ENCODE measurements at regions not wholly inside any gene's neighbourhood (a gene's known extent, or its start where the extent isn't known, plus 50 kb on each side); places are given as distances from the start of the nearest gene placed in this dataset.

- no peak for FAIRE-seq
- CTCF ChIA-PET (ENCODE audit: partially characterized antibody), result no interaction called here
- no peak overlapping the region for H2AFZ ChIP-seq (ENCODE audit: low read length)
Observed at GRCh38 chr13:60765700-60766411, 368.8 kb downstream of the TDRD3 start.

More at GRCh38 chr13:60765700-60766411, 368.8 kb downstream of the TDRD3 start:
- no peaks in the 10 kb centered on the region for H3K23me2 ChIP-seq (ENCODE audit: low read depth, low read length)
- no peak overlapping the region for H3K9ac ChIP-seq (replicated peaks in 1 of 4; ENCODE audit: extremely low read depth in 1 of 4, low read depth in 3 of 4, low read length in 3 of 4)
- no peak overlapping the region for H3K27ac ChIP-seq (ENCODE audit: low read depth, low read length)
- no peak overlapping the region for H2BK20ac ChIP-seq (ENCODE audit: low read length)
- POLR2A ChIA-PET (ENCODE audit: partially characterized antibody), result no interaction called here
- H3K4me1 ChIP-seq (replicated peaks in 1 of 4; ENCODE audit: control insufficient read depth in 3 of 4, insufficient read depth in 4 of 4, low read length in 3 of 4), result 0 out of 7 replicates have a peak, but pooled peaks cover 0 to 2% (median 0%) of the 10 kb centered on the region in 4 experiments
- no peaks in the 10 kb centered on the region for H3K9me3 ChIP-seq (ENCODE audit: insufficient read depth in 2 of 2, low read depth in 1 of 2, low read length in 1 of 2)
- no peaks in the 10 kb centered on the region for H3K79me2 ChIP-seq (ENCODE audit: control insufficient read depth in 1 of 2, insufficient read depth in 2 of 2, low read length in 2 of 2)
- 89% methylated on average over 5 of the region's 5 CpGs; no CpG with 5 or more reads in 1 of the 2 experiments for WGBS, 2 experiments (ENCODE audit: extremely low coverage in 1 of 2, insufficient coverage in 1 of 2, insufficient read length in 1 of 2, insufficient replicate concordance in 2 of 2, low coverage in 1 of 2, low lambda C conversion rate in 2 of 2, missing lambda C conversion rate in 1 of 2)
- H3K36me3 ChIP-seq (ENCODE audit: control insufficient read depth in 2 of 4, insufficient read depth in 4 of 4, low read length in 3 of 4), result no peaks in the 10 kb centered on the region
- H3K56ac ChIP-seq (replicated peaks; ENCODE audit: insufficient read length, low read depth, low read length), result no peak overlapping the region
- 0 out of 2 replicates have a peak overlapping the region, but pooled peaks have one; percentile 12 for H2BK15ac ChIP-seq (ENCODE audit: low read length)
- no peaks in the 10 kb centered on the region for H4K20me1 ChIP-seq (replicated peaks in 1 of 2; ENCODE audit: control insufficient read depth in 1 of 2, insufficient read depth in 2 of 2, low read length in 2 of 2)
- no peak overlapping the region for H4K5ac ChIP-seq (ENCODE audit: insufficient read length, low read depth, low read length)
- H3K4me3 ChIP-seq (ENCODE audit: extremely low read depth in 1 of 4, insufficient read depth in 2 of 4, low read depth in 3 of 4, low read length in 4 of 4), result no peak overlapping the region
- no peak overlapping the region for H3K4me2 ChIP-seq (ENCODE audit: insufficient read depth in 1 of 2, low read depth in 2 of 2, low read length in 2 of 2)
- H4K8ac ChIP-seq (ENCODE audit: extremely low read depth, insufficient read depth, low read length), result no peak overlapping the region
- no peak overlapping the region for H3K14ac ChIP-seq (ENCODE audit: insufficient read length)
- no peak overlapping the region for H3K4ac ChIP-seq (replicated peaks; ENCODE audit: insufficient read length, low read depth, low read length)
- H2BK12ac ChIP-seq (ENCODE audit: low read depth, low read length), result no peak overlapping the region
- H4K91ac ChIP-seq (replicated peaks; ENCODE audit: insufficient read length, low read length), result no peak overlapping the region
- no peak overlapping the region for H2AK5ac ChIP-seq (ENCODE audit: low read depth, low read length)
- H3K79me1 ChIP-seq (ENCODE audit: low read depth, low read length), result no peaks in the 10 kb centered on the region; the same call in 1 of the 2 replicates
- H2BK5ac ChIP-seq (ENCODE audit: low read depth, low read length), result no peak overlapping the region
- H2BK120ac ChIP-seq (replicated peaks; ENCODE audit: low read depth, low read length), result no peak overlapping the region
- no peak for DNase-seq (ENCODE audit: low read depth in 1 of 2, low spot score in 2 of 2)
- no peak overlapping the region for H3K23ac ChIP-seq (ENCODE audit: insufficient read length)
- H3K18ac ChIP-seq (ENCODE audit: extremely low read depth, low read length), result no peak overlapping the region
- no peaks in the 10 kb centered on the region for H3K27me3 ChIP-seq (replicated peaks in 1 of 4; ENCODE audit: control insufficient read depth in 3 of 4, extremely low read depth in 1 of 4, insufficient read depth in 3 of 4, low read length in 3 of 4)
